Right renal cortex interstitium (tissue), 3 donors: ENCODE measurements at regions not wholly inside any gene's neighbourhood (a gene's known extent, or its start where the extent isn't known, plus 50 kb on each side); places are given as distances from the start of the nearest gene placed in this dataset.
A peak's percentile ranks its signal among the peaks of the same experiment; 100 is the strongest.
"Not testable (repeated sequence)": the region's sequence is repeated elsewhere in the genome, so short reads cannot be mapped to it uniquely, and the experiment has no call there.

ENCODE experiments used
- DNase-seq, 3 donors: peaks; one replicate each; pipeline ENCODE4 v3.0.0-alpha.2; 2013; ENCODE audit warnings: low read depth in 3 of 3, low spot score in 2 of 3

- not testable (repeated sequence) for DNase-seq
Measured at GRCh38 chr2:212875950-212876349, 275.5 kb downstream of the IKZF2 start.

GRCh38 chr2:212873256-212873655 lies 278.2 kb downstream of the IKZF2 start:
- no peak for DNase-seq

DNA sequence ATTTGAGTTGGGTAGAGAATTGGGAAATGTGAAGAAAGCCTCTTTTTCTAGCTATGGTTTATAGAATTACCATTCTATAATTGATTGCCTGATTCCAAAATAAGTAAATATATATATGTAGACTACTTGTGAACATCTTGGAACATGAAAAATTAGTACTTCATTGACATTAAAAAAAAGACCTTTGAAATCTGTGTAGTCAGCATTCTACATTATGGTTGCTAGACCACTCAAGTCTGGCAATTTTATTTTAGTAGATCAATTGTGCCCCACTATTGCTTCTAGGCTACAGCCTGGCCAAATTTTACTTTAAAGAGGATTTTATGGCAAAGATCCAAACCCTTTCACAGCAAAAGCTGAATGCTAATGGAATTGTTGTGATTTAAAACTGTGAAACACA lies 279.8 kb downstream of the IKZF2 start:
- no peak for DNase-seq

- no peak for DNase-seq
Measured at GRCh38 chr2:212864186-212864585, 287.2 kb downstream of the IKZF2 start.

- no peak for DNase-seq
Measured at GRCh38 chr2:212863185-212863588, 288.2 kb downstream of the IKZF2 start.

- DNase-seq, result no peak
Measured at GRCh38 chr2:212858496-212858895, 292.9 kb downstream of the IKZF2 start.

GRCh38 chr2:212854771-212855170 lies 296.6 kb downstream of the IKZF2 start:
- DNase-seq, result peak in 1 of 3 donors; percentile 8

- no peak for DNase-seq
Measured at GRCh38 chr2:212854116-212854515, 297.3 kb downstream of the IKZF2 start.

DNA sequence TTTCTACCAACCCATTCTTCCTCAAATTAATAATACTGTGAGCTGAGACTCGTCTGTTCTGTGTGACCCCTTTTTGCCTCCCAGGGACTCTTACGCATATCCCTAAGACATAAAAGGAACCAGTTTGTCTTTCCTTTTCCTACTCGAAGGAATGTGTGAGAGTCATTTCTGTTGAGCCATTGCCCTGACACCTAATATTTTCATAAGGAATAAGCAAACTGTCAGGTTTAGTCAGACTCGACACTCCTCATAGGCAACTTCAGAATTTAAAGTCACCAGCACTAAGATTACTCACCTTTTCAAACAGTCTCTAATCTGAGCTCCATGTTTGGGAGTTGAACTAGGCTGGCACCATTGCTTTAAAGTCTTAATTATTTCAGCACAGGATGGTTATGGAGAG lies 305.5 kb downstream of the IKZF2 start:
- no peak for DNase-seq

GRCh38 chr2:212843409-212844199 lies 305.0 kb upstream of the ERBB4 start:
- no peak for DNase-seq

DNA sequence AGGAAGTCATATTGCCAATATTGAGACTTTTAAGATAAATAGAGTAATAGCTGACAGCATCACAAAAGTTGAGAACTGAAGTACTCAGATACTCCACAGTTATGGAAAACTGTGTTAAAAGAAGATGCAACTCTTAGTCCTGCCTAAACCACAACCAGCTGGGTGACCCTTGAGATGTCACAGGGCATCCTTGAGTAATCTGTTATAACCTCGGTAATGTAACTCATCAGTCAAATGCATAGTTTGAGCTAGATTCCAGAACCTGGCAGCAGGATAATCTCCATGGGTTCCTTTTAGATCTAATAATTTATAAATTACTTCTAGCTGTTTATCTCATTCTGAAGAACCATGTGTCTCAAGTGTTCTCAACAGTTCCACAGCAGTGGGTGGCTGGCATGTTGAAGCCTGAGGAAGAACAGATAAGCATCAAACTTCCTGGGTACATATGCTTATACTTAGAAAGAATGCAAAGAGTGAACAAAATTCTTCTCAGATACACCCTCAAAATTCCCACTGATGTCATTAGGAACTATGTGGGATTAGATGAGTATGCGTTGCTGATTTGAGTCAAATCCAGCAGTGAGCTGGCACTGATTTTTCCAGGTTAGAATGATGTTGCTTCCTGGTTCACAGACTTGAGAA lies 304.1 kb upstream of the ERBB4 start:
- no peak for DNase-seq

GRCh38 chr2:212841460-212841859 lies 302.9 kb upstream of the ERBB4 start:
- no peak for DNase-seq

DNA sequence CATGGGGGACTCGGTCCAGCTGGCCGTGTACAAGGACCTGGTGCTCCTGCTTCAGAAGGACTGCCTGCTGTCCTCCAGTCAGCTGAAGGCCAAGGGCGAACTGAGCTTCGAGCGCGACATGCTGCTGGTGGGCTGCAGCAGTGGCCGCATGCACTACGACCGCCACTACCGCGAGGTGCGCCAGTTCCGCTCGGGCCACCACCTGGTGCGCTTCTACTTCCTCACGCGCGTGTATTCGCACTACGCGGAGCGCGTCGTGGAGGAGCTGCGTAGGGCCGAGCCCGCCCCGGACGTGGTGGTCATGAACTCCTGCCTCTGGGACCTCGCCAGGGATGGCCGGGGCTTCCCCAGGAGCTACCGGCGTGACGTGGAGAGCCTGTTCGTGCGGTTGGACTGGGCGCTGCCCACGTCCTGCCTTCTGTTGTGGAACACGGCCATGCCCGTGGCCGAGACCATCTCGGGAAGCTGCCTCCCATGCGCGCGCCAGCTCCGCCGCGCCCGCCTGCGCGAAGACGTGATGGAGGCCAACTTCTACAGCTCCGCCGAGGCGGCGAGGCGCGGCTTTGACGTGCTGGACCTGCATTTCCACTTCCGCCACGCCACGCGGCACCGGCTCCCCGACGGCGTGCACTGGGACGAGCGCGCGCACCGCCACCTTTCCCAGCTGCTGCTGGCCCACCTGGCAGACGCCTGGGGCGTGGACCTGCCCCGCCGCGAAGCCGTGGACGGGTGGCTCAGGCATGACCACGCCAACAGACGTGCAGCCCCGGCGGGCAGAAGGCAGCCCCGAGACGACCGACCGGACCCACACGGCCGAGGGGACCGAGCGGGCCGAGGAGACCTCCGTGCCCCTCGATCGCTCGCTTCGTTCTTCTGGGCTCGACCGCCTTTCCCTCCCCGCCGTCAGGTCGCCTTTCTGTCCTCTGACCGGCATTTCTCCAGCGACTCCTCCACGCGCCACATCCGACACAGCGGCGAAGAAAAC lies 293.9 kb upstream of the ERBB4 start:
- DNase-seq, result no peak

DNA sequence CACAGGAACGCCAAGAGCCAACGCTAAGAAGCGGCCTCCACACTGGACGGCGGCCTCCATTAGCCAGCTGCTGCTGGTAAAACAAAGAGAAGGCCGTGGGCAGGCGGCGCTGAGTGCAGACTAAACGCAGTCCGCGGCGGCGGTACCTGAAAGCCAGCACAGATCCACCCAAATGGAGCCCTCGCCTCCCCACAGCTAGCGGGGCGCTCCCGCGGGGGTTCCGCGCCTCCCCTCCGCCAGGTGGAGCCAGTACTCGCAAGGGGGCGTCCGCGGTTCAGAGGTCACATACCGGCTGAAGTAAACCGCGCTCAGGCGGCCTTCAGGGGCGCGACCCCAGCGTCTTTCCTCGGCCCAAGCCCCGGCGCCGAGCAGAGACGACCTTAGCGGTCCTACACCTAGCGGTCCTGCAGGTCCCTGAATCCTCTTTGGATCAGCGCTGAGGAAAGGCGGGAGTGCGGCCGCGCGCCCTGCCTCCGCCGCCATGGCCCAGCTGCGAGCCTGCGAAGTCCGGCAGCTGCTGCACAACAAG lies 293.1 kb upstream of the ERBB4 start:
- no peak for DNase-seq

GRCh38 chr2:212816267-212816666 lies 277.7 kb upstream of the ERBB4 start:
- DNase-seq, result no peak

- no peak for DNase-seq
Measured at GRCh38 chr2:212815453-212815852, 276.9 kb upstream of the ERBB4 start.

- no peak for DNase-seq
Measured at GRCh38 chr2:212814941-212815340, 276.3 kb upstream of the ERBB4 start.

GRCh38 chr2:212811921-212812320 lies 273.3 kb upstream of the ERBB4 start:
- no peak for DNase-seq

DNA sequence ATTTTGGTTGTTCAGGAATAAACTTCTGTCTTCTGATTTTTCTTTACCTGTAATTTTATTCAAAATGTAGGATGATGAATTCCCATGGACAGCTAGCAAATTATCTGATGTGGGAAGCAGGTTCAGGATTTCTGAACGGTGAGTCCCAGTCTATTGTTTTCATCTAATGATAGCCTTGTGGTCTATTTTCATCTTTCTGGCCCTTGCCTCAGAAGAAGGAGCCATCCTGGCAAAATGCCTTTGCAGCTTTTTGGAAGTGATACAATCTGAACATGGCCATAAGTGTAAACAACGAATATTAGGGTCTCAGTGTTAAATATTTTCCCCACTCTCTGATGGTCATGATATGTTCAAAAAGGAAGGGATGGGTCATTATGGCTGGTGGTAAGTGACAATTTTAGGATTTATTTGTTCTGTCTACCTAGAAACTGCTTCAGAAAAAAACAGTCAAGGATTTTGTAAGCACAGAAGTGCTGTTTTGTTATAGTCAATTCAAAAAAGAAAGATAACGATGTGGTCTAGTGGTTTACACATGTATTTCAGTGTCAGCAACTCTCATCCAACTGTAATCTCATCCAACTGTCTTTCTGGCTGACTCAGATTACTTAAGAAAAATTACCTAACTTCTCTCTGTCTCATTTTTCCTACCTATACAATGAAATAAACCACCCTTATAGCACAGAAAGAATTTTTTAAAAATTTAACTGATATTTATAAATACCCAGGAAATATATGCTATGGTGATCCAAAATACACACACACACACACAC lies 272.6 kb upstream of the ERBB4 start:
- no peak for DNase-seq
